ENCODE measurements at regions not wholly inside any gene's neighbourhood (a gene's known extent, or its start where the extent isn't known, plus 50 kb on each side); places are given as distances from the start of the nearest gene placed in this dataset.

GRCh38 chr1:57637155-57637554, 213.3 kb upstream of the DAB1 start:
- TF ChIP-seq CTCF (conservative IDR thresholded peaks at IDR 0.05 in 1 of 2, IDR thresholded peaks at IDR 0.05 in 1 of 2; ENCODE audit: low read depth in 1 of 2, low read length in 2 of 2) (no peak), EZH2 (IDR thresholded peaks at IDR 0.05; ENCODE audit: low read length, missing control alignments) (no peak)
